ENCODE measurements at regions not wholly inside any gene's neighbourhood (a gene's known extent, or its start where the extent isn't known, plus 50 kb on each side); places are given as distances from the start of the nearest gene placed in this dataset.

DNA sequence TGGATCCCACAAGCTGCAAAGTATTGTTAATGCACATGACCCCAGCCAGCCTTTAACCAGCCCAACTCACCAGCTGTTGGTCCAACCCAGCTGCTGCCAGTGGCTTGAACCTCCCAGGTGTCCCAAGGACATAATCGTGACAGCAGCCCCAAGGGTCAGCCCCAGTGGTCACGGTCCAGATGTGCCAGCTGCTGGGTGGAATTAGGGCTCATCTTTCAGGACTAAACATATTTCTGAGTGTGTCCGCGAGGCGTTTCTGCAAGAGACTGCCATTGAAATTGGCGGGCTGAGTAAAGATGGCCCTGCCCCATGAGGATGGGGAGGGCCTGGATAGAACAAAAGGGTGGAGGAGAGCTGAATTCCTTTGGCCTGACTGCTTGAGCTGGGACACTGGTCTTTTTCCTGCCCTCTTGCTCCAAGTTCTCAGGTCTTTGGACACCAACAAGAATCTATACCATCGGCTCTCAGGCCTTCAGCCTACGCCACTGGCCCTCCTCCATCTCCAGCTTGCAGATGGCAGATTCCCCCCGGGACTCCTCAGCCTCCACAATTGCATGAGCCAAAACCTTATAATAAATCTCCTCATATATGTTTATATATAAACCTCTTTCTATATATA lies 240.2 kb downstream of the MN1 start:
- no peak for TF ChIP-seq TAF1 (IDR thresholded peaks at IDR 0.05; ENCODE audit: borderline replicate concordance, insufficient read depth, low read length)
- no peak for TF ChIP-seq POLR2AphosphoS5 (IDR thresholded peaks at IDR 0.05; ENCODE audit: low read depth, low read length)

Measured in PFSK-1 (cell line).